Activated CD4-positive, alpha-beta memory T cell treated with anti-CD3 and anti-CD28 coated beads for 36 hours (primary cell): ENCODE measurements at regions not wholly inside any gene's neighbourhood (a gene's known extent, or its start where the extent isn't known, plus 50 kb on each side); places are given as distances from the start of the nearest gene placed in this dataset.

Experiments
- CTCF ChIA-PET: fragments of 350-600 bp; sonication (Branson Sonifier 250); formaldehyde crosslinking; loops from one replicate; lab custom pipeline; 2021; ENCODE audit warnings: antibody characterized with exemption, inconsistent platforms; lab: Charles Lee
- POLR2A ChIA-PET: fragments of 350-600 bp; sonication (Branson Sonifier 250); formaldehyde crosslinking; loops from one replicate; lab custom pipeline; 2021; ENCODE audit warnings: antibody characterized with exemption; lab: Charles Lee
- DNase-seq: peaks from one replicate; pipeline ENCODE4 v3.0.0-alpha.2; 2020
- H3K27ac Mint-ChIP-seq: one replicate; pipeline ENCODE4 v1.8.0; 2021; ENCODE audit warnings: mixed read lengths
- H3K27me3 Mint-ChIP-seq: one replicate; pipeline ENCODE4 v1.8.0; 2021; ENCODE audit warnings: mixed read lengths
- H3K36me3 Mint-ChIP-seq: one replicate; pipeline ENCODE4 v1.8.0; 2021; ENCODE audit warnings: mixed read lengths
- H3K4me1 Mint-ChIP-seq: one replicate; pipeline ENCODE4 v1.8.0; 2021; ENCODE audit warnings: low read depth, mixed read lengths
- H3K4me3 Mint-ChIP-seq: one replicate; pipeline ENCODE4 v1.8.0; 2021; ENCODE audit warnings: mild to moderate bottlenecking, mixed read lengths
- H3K9me3 Mint-ChIP-seq: one replicate; pipeline ENCODE4 v1.8.0; 2021; ENCODE audit warnings: mixed read lengths
- intact Hi-C: fragments of 100-400 bp; cut with micrococcal nuclease; formaldehyde crosslinking; loops from one replicate; pipeline ENCODE4 v1.15.1; 2023

GRCh38 chr16:51698647-51699046 lies 547.6 kb upstream of the SALL1 start:
- no peaks in the 10 kb centered on the region for H3K36me3 Mint-ChIP-seq

GRCh38 chr16:51697454-51697853 lies 546.4 kb upstream of the SALL1 start:
- Mint-ChIP-seq H3K4me3 (no peak overlapping the region), H3K27me3 (no peaks in the 10 kb centered on the region), H3K4me1 (no peaks in the 10 kb centered on the region), H3K36me3 (no peaks in the 10 kb centered on the region), H3K9me3 (peaks cover 14% of the 10 kb centered on the region), H3K27ac (no peak overlapping the region)
- ChIA-PET POLR2A (no interaction called here), CTCF (no interaction called here)
- no peak for DNase-seq
- intact Hi-C loops = no loop called here

More at GRCh38 chr16:51698647-51699046, 547.6 kb upstream of the SALL1 start:
- POLR2A ChIA-PET = no interaction called here
- no peak overlapping the region for H3K27ac Mint-ChIP-seq
- DNase-seq = no peak
- intact Hi-C loops = no loop called here
- H3K9me3 Mint-ChIP-seq = peaks cover 19% of the 10 kb centered on the region
- H3K27me3 Mint-ChIP-seq = no peaks in the 10 kb centered on the region
- H3K4me1 Mint-ChIP-seq = no peaks in the 10 kb centered on the region
- H3K4me3 Mint-ChIP-seq = no peak overlapping the region
- CTCF ChIA-PET = no interaction called here

- Mint-ChIP-seq H3K4me3 (no peak overlapping the region), H3K27ac (no peak overlapping the region), H3K4me1 (no peaks in the 10 kb centered on the region), H3K36me3 (no peaks in the 10 kb centered on the region), H3K9me3 (peaks cover 14% of the 10 kb centered on the region), H3K27me3 (no peaks in the 10 kb centered on the region)
- ChIA-PET CTCF (no interaction called here), POLR2A (no interaction called here)
- no peak for DNase-seq
- intact Hi-C loops = no loop called here
Measured at GRCh38 chr16:51696376-51696775, 545.3 kb upstream of the SALL1 start.

GRCh38 chr16:51691109-51691508 lies 540.0 kb upstream of the SALL1 start:
- CTCF ChIA-PET = no interaction called here
- H3K4me3 Mint-ChIP-seq = no peak overlapping the region
- H3K36me3 Mint-ChIP-seq = no peaks in the 10 kb centered on the region
- no peaks in the 10 kb centered on the region for H3K27me3 Mint-ChIP-seq
- intact Hi-C loops = no loop called here
- DNase-seq = no peak
- POLR2A ChIA-PET = no interaction called here
- H3K4me1 Mint-ChIP-seq = no peaks in the 10 kb centered on the region
- H3K9me3 Mint-ChIP-seq = peaks cover 23% of the 10 kb centered on the region
- H3K27ac Mint-ChIP-seq = no peak overlapping the region

- Mint-ChIP-seq H3K27me3 (no peaks in the 10 kb centered on the region), H3K4me1 (no peaks in the 10 kb centered on the region), H3K36me3 (no peaks in the 10 kb centered on the region), H3K9me3 (peaks cover 6% of the 10 kb centered on the region), H3K4me3 (no peak overlapping the region), H3K27ac (no peak overlapping the region)
- ChIA-PET CTCF (no interaction called here), POLR2A (no interaction called here)
- DNase-seq = no peak
- intact Hi-C loops = no loop called here
Measured at GRCh38 chr16:51685498-51685897, 534.4 kb upstream of the SALL1 start.

- peaks cover 2% of the 10 kb centered on the region for H3K9me3 Mint-ChIP-seq
- no peak overlapping the region for H3K27ac Mint-ChIP-seq
- no peak overlapping the region for H3K4me3 Mint-ChIP-seq
- H3K4me1 Mint-ChIP-seq = no peaks in the 10 kb centered on the region
- intact Hi-C loops = no loop called here
- H3K36me3 Mint-ChIP-seq = no peaks in the 10 kb centered on the region
- no peaks in the 10 kb centered on the region for H3K27me3 Mint-ChIP-seq
- CTCF ChIA-PET = no interaction called here
- POLR2A ChIA-PET = no interaction called here
- no peak for DNase-seq
Measured at GRCh38 chr16:51683882-51684281, 532.8 kb upstream of the SALL1 start.

- DNase-seq = no peak
- ChIA-PET CTCF (no interaction called here), POLR2A (no interaction called here)
- H3K27ac Mint-ChIP-seq = no peak overlapping the region
- intact Hi-C loops = no loop called here
- no peaks in the 10 kb centered on the region for H3K27me3 Mint-ChIP-seq
- no peak overlapping the region for H3K4me3 Mint-ChIP-seq
- H3K4me1 Mint-ChIP-seq = no peaks in the 10 kb centered on the region
- no peaks in the 10 kb centered on the region for H3K36me3 Mint-ChIP-seq
- peaks cover 2% of the 10 kb centered on the region for H3K9me3 Mint-ChIP-seq
Measured at GRCh38 chr16:51682905-51683304, 531.8 kb upstream of the SALL1 start.

GRCh38 chr16:51674615-51675014 lies 523.5 kb upstream of the SALL1 start:
- Mint-ChIP-seq H3K4me1 (no peaks in the 10 kb centered on the region), H3K4me3 (no peak overlapping the region), H3K27ac (no peak overlapping the region), H3K9me3 (peaks cover 13% of the 10 kb centered on the region), H3K36me3 (no peaks in the 10 kb centered on the region), H3K27me3 (no peaks in the 10 kb centered on the region)
- intact Hi-C loops = no loop called here
- POLR2A ChIA-PET = no interaction called here
- CTCF ChIA-PET = no interaction called here
- no peak for DNase-seq

GRCh38 chr16:51670527-51670926 lies 519.5 kb upstream of the SALL1 start:
- H3K9me3 Mint-ChIP-seq = peaks cover 18% of the 10 kb centered on the region
- no peaks in the 10 kb centered on the region for H3K27me3 Mint-ChIP-seq
- POLR2A ChIA-PET = no interaction called here

GRCh38 chr16:51666821-51667220 lies 515.8 kb upstream of the SALL1 start:
- H3K36me3 Mint-ChIP-seq = no peaks in the 10 kb centered on the region
- intact Hi-C loops = no loop called here
- H3K4me3 Mint-ChIP-seq = no peak overlapping the region
- CTCF ChIA-PET = no interaction called here
- DNase-seq = no peak
- no peak overlapping the region for H3K27ac Mint-ChIP-seq
- H3K27me3 Mint-ChIP-seq = no peaks in the 10 kb centered on the region
- POLR2A ChIA-PET = no interaction called here
- H3K9me3 Mint-ChIP-seq = peaks cover 13% of the 10 kb centered on the region
- no peaks in the 10 kb centered on the region for H3K4me1 Mint-ChIP-seq

More at GRCh38 chr16:51670527-51670926, 519.5 kb upstream of the SALL1 start:
- CTCF ChIA-PET = no interaction called here
- no peak overlapping the region for H3K27ac Mint-ChIP-seq
- no peaks in the 10 kb centered on the region for H3K36me3 Mint-ChIP-seq
- intact Hi-C loops = no loop called here
- H3K4me3 Mint-ChIP-seq = no peak overlapping the region
- H3K4me1 Mint-ChIP-seq = no peaks in the 10 kb centered on the region
- DNase-seq = no peak

GRCh38 chr16:51666074-51666473 lies 515.0 kb upstream of the SALL1 start:
- DNase-seq = no peak
- Mint-ChIP-seq H3K27me3 (no peaks in the 10 kb centered on the region), H3K36me3 (no peaks in the 10 kb centered on the region), H3K27ac (no peak overlapping the region), H3K4me1 (no peaks in the 10 kb centered on the region), H3K9me3 (peaks cover 13% of the 10 kb centered on the region), H3K4me3 (no peak overlapping the region)
- intact Hi-C loops = no loop called here
- ChIA-PET POLR2A (no interaction called here), CTCF (no interaction called here)

- intact Hi-C loops = no loop called here
- no peak for DNase-seq
- no peaks in the 10 kb centered on the region for H3K27me3 Mint-ChIP-seq
Measured at GRCh38 chr16:51665436-51665998, 514.4 kb upstream of the SALL1 start.

GRCh38 chr16:51658531-51658930 lies 507.5 kb upstream of the SALL1 start:
- ChIA-PET CTCF (no interaction called here), POLR2A (no interaction called here)
- H3K27ac Mint-ChIP-seq = no peak overlapping the region
- H3K9me3 Mint-ChIP-seq = peaks cover 12% of the 10 kb centered on the region
- intact Hi-C loops = no loop called here
- H3K36me3 Mint-ChIP-seq = no peaks in the 10 kb centered on the region
- H3K27me3 Mint-ChIP-seq = no peaks in the 10 kb centered on the region
- H3K4me1 Mint-ChIP-seq = no peaks in the 10 kb centered on the region
- DNase-seq = no peak
- no peak overlapping the region for H3K4me3 Mint-ChIP-seq

More at GRCh38 chr16:51665436-51665998, 514.4 kb upstream of the SALL1 start:
- ChIA-PET POLR2A (no interaction called here), CTCF (no interaction called here)
- Mint-ChIP-seq H3K27ac (no peak overlapping the region), H3K9me3 (peaks cover 12% of the 10 kb centered on the region), H3K4me3 (no peak overlapping the region), H3K4me1 (no peaks in the 10 kb centered on the region), H3K36me3 (no peaks in the 10 kb centered on the region)
